HG03095 (cell line): ENCODE measurements at regions not wholly inside any gene's neighbourhood (a gene's known extent, or its start where the extent isn't known, plus 50 kb on each side); places are given as distances from the start of the nearest gene placed in this dataset.
"Not testable (repeated sequence)": the region's sequence is repeated elsewhere in the genome, so short reads cannot be mapped to it uniquely, and the experiment has no call there.

Experiments used
- ATAC-seq: cut with Tn5 transposase; IDR thresholded peaks from one replicate; pipeline ENCODE4 v1.9.1; 2021; ENCODE audit warnings: moderate library complexity; ENCODE audit not compliant: unreplicated experiment

GRCh38 chr2:230593765-230594164, 118.9 kb upstream of the CAB39 start:
- no peak for ATAC-seq

- ATAC-seq = no peak
These were observed 118.3 kb upstream of the CAB39 start for GRCh38 chr2:230594286-230594840.

GRCh38 chr2:230599853-230600252, 112.8 kb upstream of the CAB39 start:
- ATAC-seq = no peak

GRCh38 chr2:230600285-230600684, 112.4 kb upstream of the CAB39 start:
- no peak for ATAC-seq

GRCh38 chr2:230600881-230601280, 111.8 kb upstream of the CAB39 start:
- no peak for ATAC-seq

GRCh38 chr2:230601510-230601909, 111.1 kb upstream of the CAB39 start:
- peak; percentile 65 for ATAC-seq

- peak; percentile 59 for ATAC-seq
These were observed 109.9 kb upstream of the CAB39 start for GRCh38 chr2:230602562-230603230.

- ATAC-seq = not testable (repeated sequence)
These were observed 109.3 kb upstream of the CAB39 start for GRCh38 chr2:230603317-230603716.

- not testable (repeated sequence) for ATAC-seq
These were observed 108.5 kb upstream of the CAB39 start for GRCh38 chr2:230604158-230604557.

GRCh38 chr2:230614040-230614439, 98.6 kb upstream of the CAB39 start:
- no peak for ATAC-seq

GRCh38 chr2:230614913-230615332, 97.7 kb upstream of the CAB39 start:
- peak; percentile 78 for ATAC-seq

GRCh38 chr2:230617256-230617706, 95.4 kb upstream of the CAB39 start:
- not testable (repeated sequence) for ATAC-seq

GRCh38 chr2:230619491-230619890, 93.2 kb upstream of the CAB39 start:
- no peak for ATAC-seq

GRCh38 chr2:230625220-230625619, 87.4 kb upstream of the CAB39 start:
- not testable (repeated sequence) for ATAC-seq

GRCh38 chr2:230627091-230627490, 85.6 kb upstream of the CAB39 start:
- not testable (repeated sequence) for ATAC-seq

GRCh38 chr2:230627806-230628724, 84.6 kb upstream of the CAB39 start:
- ATAC-seq = no peak

- ATAC-seq = no peak
These were observed 81.2 kb upstream of the CAB39 start for GRCh38 chr2:230631470-230631869.

GRCh38 chr2:230634146-230634545, 78.5 kb upstream of the CAB39 start:
- ATAC-seq = no peak

- not testable (repeated sequence) for ATAC-seq
These were observed 77.8 kb upstream of the CAB39 start for GRCh38 chr2:230634721-230635313.

- no peak for ATAC-seq
These were observed 75.9 kb upstream of the CAB39 start for GRCh38 chr2:230636684-230637271.

GRCh38 chr2:230637486-230637885, 75.2 kb upstream of the CAB39 start:
- ATAC-seq = not testable (repeated sequence)
